ENCODE measurements at regions not wholly inside any gene's neighbourhood (a gene's known extent, or its start where the extent isn't known, plus 50 kb on each side); places are given as distances from the start of the nearest gene placed in this dataset.

DNA sequence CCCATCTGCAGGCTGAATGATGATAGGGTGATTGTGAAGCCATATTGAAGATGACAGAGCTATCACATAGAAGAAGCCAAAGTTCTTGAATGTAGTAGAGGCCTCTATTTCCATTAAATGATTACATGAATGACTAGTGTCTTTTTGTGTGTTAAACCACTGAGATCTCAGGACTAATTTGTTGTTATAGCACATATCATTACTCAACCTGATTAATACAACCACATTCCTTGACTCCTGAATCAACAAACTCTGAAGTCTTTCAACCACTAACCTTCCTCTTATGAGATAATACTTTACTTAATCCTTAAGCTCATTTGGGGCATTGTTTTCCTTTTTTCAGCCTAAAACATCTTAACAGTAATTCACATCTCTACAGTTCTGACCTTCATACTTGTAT is 564.5 kb upstream of the ADAMTS9 start:
- TF ChIP-seq, protein P1, sequence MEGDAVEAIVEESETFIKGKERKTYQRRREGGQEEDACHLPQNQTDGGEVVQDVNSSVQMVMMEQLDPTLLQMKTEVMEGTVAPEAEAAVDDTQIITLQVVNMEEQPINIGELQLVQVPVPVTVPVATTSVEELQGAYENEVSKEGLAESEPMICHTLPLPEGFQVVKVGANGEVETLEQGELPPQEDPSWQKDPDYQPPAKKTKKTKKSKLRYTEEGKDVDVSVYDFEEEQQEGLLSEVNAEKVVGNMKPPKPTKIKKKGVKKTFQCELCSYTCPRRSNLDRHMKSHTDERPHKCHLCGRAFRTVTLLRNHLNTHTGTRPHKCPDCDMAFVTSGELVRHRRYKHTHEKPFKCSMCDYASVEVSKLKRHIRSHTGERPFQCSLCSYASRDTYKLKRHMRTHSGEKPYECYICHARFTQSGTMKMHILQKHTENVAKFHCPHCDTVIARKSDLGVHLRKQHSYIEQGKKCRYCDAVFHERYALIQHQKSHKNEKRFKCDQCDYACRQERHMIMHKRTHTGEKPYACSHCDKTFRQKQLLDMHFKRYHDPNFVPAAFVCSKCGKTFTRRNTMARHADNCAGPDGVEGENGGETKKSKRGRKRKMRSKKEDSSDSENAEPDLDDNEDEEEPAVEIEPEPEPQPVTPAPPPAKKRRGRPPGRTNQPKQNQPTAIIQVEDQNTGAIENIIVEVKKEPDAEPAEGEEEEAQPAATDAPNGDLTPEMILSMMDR (tag by site-specific recombination; IDR thresholded peaks at IDR 0.05): no peak
- TF ChIP-seq, protein P2, sequence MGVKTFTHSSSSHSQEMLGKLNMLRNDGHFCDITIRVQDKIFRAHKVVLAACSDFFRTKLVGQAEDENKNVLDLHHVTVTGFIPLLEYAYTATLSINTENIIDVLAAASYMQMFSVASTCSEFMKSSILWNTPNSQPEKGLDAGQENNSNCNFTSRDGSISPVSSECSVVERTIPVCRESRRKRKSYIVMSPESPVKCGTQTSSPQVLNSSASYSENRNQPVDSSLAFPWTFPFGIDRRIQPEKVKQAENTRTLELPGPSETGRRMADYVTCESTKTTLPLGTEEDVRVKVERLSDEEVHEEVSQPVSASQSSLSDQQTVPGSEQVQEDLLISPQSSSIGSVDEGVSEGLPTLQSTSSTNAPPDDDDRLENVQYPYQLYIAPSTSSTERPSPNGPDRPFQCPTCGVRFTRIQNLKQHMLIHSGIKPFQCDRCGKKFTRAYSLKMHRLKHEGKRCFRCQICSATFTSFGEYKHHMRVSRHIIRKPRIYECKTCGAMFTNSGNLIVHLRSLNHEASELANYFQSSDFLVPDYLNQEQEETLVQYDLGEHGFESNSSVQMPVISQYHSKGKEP (tag by site-specific recombination; IDR thresholded peaks at IDR 0.05): no peak
- TF ChIP-seq ZSCAN30 (tag by site-specific recombination; IDR thresholded peaks at IDR 0.05) (no peak), ZNF112 (tag by site-specific recombination; IDR thresholded peaks at IDR 0.05) (no peak), KLF10 (tag by site-specific recombination; IDR thresholded peaks at IDR 0.05) (no peak)
- TF ChIP-seq, protein P3, sequence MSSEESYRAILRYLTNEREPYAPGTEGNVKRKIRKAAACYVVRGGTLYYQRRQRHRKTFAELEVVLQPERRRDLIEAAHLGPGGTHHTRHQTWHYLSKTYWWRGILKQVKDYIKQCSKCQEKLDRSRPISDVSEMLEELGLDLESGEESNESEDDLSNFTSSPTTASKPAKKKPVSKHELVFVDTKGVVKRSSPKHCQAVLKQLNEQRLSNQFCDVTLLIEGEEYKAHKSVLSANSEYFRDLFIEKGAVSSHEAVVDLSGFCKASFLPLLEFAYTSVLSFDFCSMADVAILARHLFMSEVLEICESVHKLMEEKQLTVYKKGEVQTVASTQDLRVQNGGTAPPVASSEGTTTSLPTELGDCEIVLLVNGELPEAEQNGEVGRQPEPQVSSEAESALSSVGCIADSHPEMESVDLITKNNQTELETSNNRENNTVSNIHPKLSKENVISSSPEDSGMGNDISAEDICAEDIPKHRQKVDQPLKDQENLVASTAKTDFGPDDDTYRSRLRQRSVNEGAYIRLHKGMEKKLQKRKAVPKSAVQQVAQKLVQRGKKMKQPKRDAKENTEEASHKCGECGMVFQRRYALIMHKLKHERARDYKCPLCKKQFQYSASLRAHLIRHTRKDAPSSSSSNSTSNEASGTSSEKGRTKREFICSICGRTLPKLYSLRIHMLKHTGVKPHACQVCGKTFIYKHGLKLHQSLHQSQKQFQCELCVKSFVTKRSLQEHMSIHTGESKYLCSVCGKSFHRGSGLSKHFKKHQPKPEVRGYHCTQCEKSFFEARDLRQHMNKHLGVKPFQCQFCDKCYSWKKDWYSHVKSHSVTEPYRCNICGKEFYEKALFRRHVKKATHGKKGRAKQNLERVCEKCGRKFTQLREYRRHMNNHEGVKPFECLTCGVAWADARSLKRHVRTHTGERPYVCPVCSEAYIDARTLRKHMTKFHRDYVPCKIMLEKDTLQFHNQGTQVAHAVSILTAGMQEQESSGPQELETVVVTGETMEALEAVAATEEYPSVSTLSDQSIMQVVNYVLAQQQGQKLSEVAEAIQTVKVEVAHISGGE (tag by site-specific recombination; conservative IDR thresholded peaks at IDR 0.05; ENCODE audit: low read depth): no peak

Data from HEK293 (cell line).